HL-60 (cell line): ENCODE measurements at regions not wholly inside any gene's neighbourhood (a gene's known extent, or its start where the extent isn't known, plus 50 kb on each side); places are given as distances from the start of the nearest gene placed in this dataset.

Experiments used
- DNase-seq, 2 experiments: peaks; one replicate each; pipeline ENCODE4 v3.0.0-alpha.2; 2010 to 2020; ENCODE audit warnings: low read depth in 1 of 2, low spot score in 1 of 2
- H3K27ac ChIP-seq: fragments of 250-450 bp; sonication (Bioruptor Pico); replicated peaks from 2 replicates; pipeline ENCODE4 v1.5.1; 2020; ENCODE audit warnings: mild to moderate bottlenecking, moderate library complexity
- H3K27me3 ChIP-seq: fragments of 250-450 bp; sonication (Bioruptor Pico); 2 replicates; pipeline ENCODE4 v1.5.1; 2021; ENCODE audit warnings: mild to moderate bottlenecking, moderate library complexity; ENCODE audit not compliant: insufficient read depth, poor library complexity, severe bottlenecking
- H3K4me3 ChIP-seq: replicated peaks from 2 replicates; pipeline ENCODE4 v1.5.1; 2011; ENCODE audit warnings: mild to moderate bottlenecking, control low read depth, low read length; ENCODE audit not compliant: insufficient read depth
- CTCF ChIP-seq: IDR thresholded peaks from one replicate; pipeline ENCODE4 v1.5.1; 2011; ENCODE audit warnings: low read length, control low read depth, inconsistent platforms; ENCODE audit not compliant: insufficient read depth
- GABPA ChIP-seq: IDR thresholded peaks from 2 replicates; pipeline ENCODE4 v1.6.1; 2012; ENCODE audit warnings: low read depth
- POLR2AphosphoS5 ChIP-seq: IDR thresholded peaks from 2 replicates; pipeline ENCODE4 v1.6.1; 2012; ENCODE audit warnings: low read depth
- REST ChIP-seq: IDR thresholded peaks from 2 replicates; pipeline ENCODE4 v1.6.1; 2012; ENCODE audit warnings: low read depth; ENCODE audit not compliant: insufficient replicate concordance
- SPI1 ChIP-seq: IDR thresholded peaks from 2 replicates; pipeline ENCODE4 v1.6.1; 2012; ENCODE audit warnings: low read depth, mild to moderate bottlenecking, borderline replicate concordance

DNA sequence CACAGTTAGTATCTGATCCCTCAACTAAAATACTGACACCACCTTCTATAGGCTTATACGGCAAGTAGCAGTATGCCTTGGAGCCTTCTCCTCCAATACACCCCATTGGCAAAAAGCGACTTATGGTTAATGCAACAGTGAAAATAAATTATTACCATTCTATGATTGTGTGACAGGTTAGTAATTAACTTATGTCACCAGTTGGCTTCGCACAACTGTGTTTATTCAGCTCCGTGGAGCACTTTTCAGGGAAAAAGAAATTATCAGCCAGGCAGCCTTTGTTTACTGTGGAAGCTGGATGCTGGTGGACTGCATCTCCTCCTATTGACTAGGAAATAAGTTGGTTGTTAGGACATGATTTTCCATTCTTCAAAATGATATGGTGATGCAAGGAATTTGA lies 833.8 kb upstream of the RBFOX1 start:
- H3K27me3 ChIP-seq, result no peaks in the 10 kb centered on the region
- H3K27ac ChIP-seq, result no peak overlapping the region
- no peak overlapping the region for H3K4me3 ChIP-seq
- TF ChIP-seq CTCF (no peak), GABPA (no peak), POLR2AphosphoS5 (no peak), REST (no peak), SPI1 (no peak)
- DNase-seq, result no peak

GRCh38 chr16:6496996-6497395 lies 835.6 kb upstream of the RBFOX1 start:
- Histone ChIP-seq H3K4me3 (no peak overlapping the region), H3K27me3 (no peaks in the 10 kb centered on the region), H3K27ac (no peak overlapping the region)
- DNase-seq, result peak in 1 of 2 experiments; percentile 32
- TF ChIP-seq GABPA (no peak), CTCF (no peak), SPI1 (no peak), REST (no peak), POLR2AphosphoS5 (no peak)

- DNase-seq, result no peak
- TF ChIP-seq CTCF (no peak), GABPA (no peak), SPI1 (no peak), POLR2AphosphoS5 (no peak), REST (no peak)
- H3K27me3 ChIP-seq, result no peaks in the 10 kb centered on the region
- H3K4me3 ChIP-seq, result no peak overlapping the region
- H3K27ac ChIP-seq, result no peak overlapping the region
Measured at GRCh38 chr16:6495486-6496210, 837.0 kb upstream of the RBFOX1 start.
